HAP-1 (cell line): ENCODE measurements at regions not wholly inside any gene's neighbourhood (a gene's known extent, or its start where the extent isn't known, plus 50 kb on each side); places are given as distances from the start of the nearest gene placed in this dataset.

Experiments used
- DNase-seq, 2 experiments: peaks; one replicate each; pipeline ENCODE4 v3.0.0-alpha.2; 2016 to 2020; ENCODE audit warnings: low spot score in 2 of 2
- H3K27me3 ChIP-seq: fragments of 250-450 bp; sonication (Bioruptor Pico); 2 replicates; pipeline ENCODE4 v1.5.1; 2020; ENCODE audit warnings: low read depth, mild to moderate bottlenecking, moderate library complexity
- H3K36me3 ChIP-seq: fragments of 250-450 bp; sonication (Bioruptor Pico); replicated peaks from 2 replicates; pipeline ENCODE4 v1.5.1; 2020; ENCODE audit warnings: mild to moderate bottlenecking
- H3K4me1 ChIP-seq: fragments of 250-450 bp; sonication (Bioruptor Pico); 2 replicates; pipeline ENCODE4 v1.5.1; 2020; ENCODE audit warnings: mild to moderate bottlenecking
- H3K4me3 ChIP-seq: fragments of 250-450 bp; sonication (Bioruptor Pico); 2 replicates; pipeline ENCODE4 v1.5.1; 2020; ENCODE audit warnings: mild to moderate bottlenecking, moderate library complexity
- H3K9me3 ChIP-seq: fragments of 250-450 bp; sonication (Bioruptor Pico); 2 replicates; pipeline ENCODE4 v1.5.1; 2020; ENCODE audit warnings: mild to moderate bottlenecking, moderate library complexity
- in situ Hi-C: fragments of 300-500 bp; cut with MboI; formaldehyde crosslinking; loops from 3 replicates; pipeline ENCODE4 v1.14.3; 2020; ENCODE audit warnings: low sequenced_read_pairs, inconsistent platforms, mixed read lengths

DNA sequence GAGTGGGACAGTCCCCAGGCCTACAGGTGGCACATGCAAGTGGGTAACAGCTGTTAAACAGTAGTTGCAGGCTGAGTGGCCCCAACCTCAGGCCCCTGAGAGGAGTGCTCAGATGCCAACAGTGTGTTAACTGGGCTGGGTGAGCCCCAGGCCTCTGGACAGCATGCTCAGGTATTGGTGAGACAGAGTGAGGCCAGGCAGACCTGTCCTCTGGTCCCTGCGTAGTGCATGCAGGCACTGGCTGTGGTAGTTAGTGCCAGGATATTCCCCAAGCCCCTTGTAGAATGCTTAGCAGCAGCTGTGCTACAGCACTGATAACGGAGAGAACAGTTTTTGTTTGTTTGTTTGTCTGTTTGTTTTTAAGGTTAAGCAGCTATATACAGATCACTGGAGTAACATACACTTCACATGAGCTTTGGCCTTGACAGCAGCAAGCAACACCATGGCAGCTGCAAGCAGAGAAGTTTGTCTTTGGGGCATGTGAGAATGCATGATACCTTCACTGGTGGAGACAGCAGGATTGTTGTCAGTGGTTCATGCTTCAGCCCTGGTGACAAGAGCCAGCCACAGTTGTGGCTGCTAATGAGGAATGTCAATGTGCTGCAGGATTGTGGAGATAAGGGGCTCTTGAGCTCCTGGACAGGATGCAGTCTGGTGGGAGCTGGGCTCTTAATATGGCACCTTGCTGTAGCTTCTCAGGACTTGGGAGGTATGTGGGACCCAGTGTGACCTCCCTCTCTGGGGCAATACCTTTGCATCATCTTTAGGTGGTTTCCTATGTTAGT lies 614.4 kb downstream of the CDH11 start:
- H3K4me1 ChIP-seq: no peaks in the 10 kb centered on the region
- no peak for DNase-seq
- H3K9me3 ChIP-seq: peaks cover 2% of the 10 kb centered on the region; the same call in 1 of the 2 replicates
- no peak overlapping the region for H3K4me3 ChIP-seq
- in situ Hi-C loops: no loop called here
- no peaks in the 10 kb centered on the region for H3K27me3 ChIP-seq
- no peaks in the 10 kb centered on the region for H3K36me3 ChIP-seq

DNA sequence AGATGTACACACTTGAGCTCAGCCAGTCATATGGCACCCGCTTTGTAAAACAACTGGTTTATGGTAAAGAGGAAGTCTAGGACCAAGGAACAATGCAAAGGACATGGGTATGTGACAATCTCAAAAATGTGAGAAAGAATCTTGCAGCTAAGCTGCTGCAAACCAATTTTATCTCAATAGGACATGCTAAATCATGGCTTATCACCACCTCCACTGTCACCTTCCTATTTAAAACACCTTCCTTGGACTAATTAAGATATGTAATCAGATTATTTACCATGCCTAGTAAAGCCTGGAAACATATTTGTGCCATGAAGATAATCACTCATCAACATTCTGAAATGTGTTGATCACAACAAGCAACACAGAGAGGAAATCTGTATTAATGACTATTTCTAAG lies 622.7 kb downstream of the CDH11 start:
- H3K4me3 ChIP-seq: no peak overlapping the region
- in situ Hi-C loops: no loop called here
- no peaks in the 10 kb centered on the region for H3K27me3 ChIP-seq
- no peaks in the 10 kb centered on the region for H3K9me3 ChIP-seq
- DNase-seq: no peak
- H3K36me3 ChIP-seq: no peaks in the 10 kb centered on the region
- no peaks in the 10 kb centered on the region for H3K4me1 ChIP-seq

DNA sequence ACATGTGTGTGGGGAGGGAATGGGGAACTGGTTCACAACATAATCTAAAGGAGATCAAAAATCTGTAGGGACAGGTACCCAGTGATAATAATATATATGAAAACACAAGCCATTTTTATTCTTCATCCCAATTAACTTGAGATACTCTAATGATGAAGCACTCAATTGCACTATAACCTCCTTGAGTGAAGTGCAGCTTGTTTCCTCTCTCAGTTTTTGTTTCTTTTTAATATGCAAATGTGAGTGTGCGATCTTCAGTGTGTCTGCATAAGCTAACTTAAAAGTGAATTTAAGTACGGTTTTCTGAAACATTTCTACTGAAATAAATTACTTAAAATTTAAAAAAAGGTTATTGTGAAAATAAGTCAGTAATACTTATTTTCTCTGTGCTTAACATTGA lies 623.5 kb downstream of the CDH11 start:
- Histone ChIP-seq H3K4me3 (no peak overlapping the region), H3K27me3 (no peaks in the 10 kb centered on the region), H3K4me1 (no peaks in the 10 kb centered on the region), H3K9me3 (no peaks in the 10 kb centered on the region), H3K36me3 (no peaks in the 10 kb centered on the region)
- in situ Hi-C loops: no loop called here
- no peak for DNase-seq

DNA sequence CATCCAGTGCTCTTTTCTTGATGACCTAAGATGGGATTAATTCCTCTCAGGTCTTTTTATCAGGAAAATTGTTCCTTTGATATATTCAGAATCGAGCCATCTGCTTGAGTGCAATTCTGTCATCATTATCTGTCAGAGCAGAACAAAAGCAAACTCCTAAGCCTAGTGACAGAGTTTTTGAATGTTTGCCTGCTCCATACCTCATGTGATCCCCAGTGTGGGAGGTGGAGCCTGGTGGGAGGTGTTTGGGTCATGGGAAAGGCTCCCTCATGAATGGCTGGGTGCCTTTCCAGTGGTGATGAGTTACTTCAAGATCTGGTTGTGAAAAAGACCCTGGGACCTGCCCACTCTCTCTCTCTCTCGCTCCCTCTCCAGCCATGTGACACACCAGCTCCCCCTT lies 628.2 kb downstream of the CDH11 start:
- Histone ChIP-seq H3K4me3 (no peak overlapping the region), H3K36me3 (no peaks in the 10 kb centered on the region), H3K4me1 (no peaks in the 10 kb centered on the region), H3K27me3 (no peaks in the 10 kb centered on the region), H3K9me3 (no peaks in the 10 kb centered on the region)
- in situ Hi-C loops: no loop called here
- DNase-seq: no peak

DNA sequence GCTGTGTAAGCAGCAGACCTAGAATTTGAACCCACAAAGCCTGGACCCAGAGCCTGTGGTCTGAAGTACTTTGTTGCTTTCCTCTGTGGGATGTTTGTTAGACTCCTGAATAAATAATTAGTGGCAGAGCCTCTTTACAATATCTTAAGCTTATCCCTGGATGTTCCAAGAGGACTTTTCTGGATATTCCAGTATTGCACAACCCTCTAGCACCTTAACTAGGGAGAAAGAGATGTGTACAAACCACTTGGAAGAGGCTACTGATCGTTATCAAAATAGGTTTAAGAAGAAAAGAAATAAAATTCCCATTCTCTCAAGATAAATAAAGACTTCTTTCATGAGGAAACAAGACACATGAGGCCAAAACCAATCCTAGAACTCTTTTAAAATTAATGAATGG lies 632.4 kb downstream of the CDH11 start:
- no peaks in the 10 kb centered on the region for H3K27me3 ChIP-seq
- H3K4me1 ChIP-seq: no peaks in the 10 kb centered on the region
- no peak overlapping the region for H3K4me3 ChIP-seq
- no peaks in the 10 kb centered on the region for H3K9me3 ChIP-seq
- in situ Hi-C loops: no loop called here
- no peaks in the 10 kb centered on the region for H3K36me3 ChIP-seq
- no peak for DNase-seq

DNA sequence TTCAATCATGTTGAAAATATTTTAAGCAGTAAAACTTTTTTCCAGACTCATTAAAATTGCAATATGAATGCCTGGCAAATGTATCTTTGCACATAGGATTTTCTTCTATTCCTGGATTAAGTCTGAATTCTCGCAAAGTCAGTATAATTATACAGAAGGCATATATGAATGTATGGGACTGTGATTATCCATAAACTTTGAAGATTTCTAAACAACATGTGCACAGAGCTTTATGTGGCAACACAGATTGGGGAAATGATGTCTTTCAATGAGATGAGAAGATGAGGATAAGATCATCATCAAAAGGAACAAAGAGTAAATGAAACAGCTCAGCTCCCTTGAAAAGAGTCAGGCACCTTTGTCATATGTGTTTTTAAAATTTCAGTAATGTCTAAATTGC lies 635.3 kb downstream of the CDH11 start:
- no peak for DNase-seq
- in situ Hi-C loops: no loop called here
- H3K4me3 ChIP-seq: no peak overlapping the region
- H3K27me3 ChIP-seq: no peaks in the 10 kb centered on the region
- H3K9me3 ChIP-seq: no peaks in the 10 kb centered on the region
- no peaks in the 10 kb centered on the region for H3K36me3 ChIP-seq
- no peaks in the 10 kb centered on the region for H3K4me1 ChIP-seq

DNA sequence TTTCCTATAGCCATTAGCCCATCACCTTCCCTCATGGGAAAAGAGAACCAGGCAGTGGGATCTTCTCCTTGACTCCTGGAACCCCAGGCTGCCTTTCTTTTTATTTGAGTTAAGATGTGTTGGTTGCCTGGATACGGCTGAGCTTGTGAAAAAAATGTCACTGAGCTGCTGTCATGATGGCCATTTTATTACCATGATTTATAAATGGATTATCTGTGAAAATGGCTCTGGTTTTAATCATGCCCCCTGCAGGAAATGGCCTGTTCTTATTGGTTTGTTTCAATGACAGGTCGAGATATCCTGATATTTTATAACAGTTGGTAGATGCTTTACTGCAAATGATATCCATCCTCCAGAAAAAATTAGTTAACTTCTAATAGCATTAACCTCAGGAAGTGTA lies 640.4 kb downstream of the CDH11 start:
- H3K4me1 ChIP-seq: no peaks in the 10 kb centered on the region
- H3K4me3 ChIP-seq: no peak overlapping the region
- no peak for DNase-seq
- H3K9me3 ChIP-seq: no peaks in the 10 kb centered on the region; the same call in 1 of the 2 replicates
- H3K36me3 ChIP-seq: no peaks in the 10 kb centered on the region
- H3K27me3 ChIP-seq: no peaks in the 10 kb centered on the region
- in situ Hi-C loops: no loop called here

DNA sequence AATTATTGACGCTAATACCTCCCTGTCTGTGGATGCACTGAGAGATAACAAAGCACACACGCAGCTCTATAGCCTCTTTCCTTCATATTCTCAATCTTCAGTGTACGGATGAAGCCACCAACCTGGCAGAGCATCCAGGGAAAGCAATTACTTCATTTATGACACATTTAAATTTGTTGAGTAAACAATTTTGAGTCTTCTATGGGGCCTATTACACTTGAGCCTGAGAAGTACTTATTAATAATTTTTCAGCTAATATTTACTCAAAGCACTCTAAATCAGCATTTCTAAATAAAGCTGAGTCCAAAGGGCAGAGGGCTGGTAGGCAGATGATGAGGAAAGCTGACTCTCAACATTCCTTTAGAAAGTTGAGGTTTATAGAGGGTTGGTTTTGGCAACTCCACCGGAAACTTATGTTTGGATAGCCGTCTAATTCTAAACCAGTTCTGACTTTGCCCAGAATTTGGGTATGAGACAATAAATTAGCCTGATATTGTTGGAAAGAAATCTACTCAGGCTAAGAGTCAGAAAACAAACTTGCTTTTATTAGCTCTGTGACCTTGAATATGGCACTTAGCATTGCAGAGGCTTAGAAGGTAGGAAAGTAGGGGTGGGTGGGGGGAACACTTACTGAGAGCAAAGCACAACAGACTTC lies 643.5 kb downstream of the CDH11 start:
- Histone ChIP-seq H3K4me3 (no peak overlapping the region), H3K27me3 (no peaks in the 10 kb centered on the region), H3K4me1 (no peaks in the 10 kb centered on the region), H3K36me3 (no peaks in the 10 kb centered on the region), H3K9me3 (no peaks in the 10 kb centered on the region; the same call in 1 of the 2 replicates)
- no peak for DNase-seq
- in situ Hi-C loops: no loop called here

DNA sequence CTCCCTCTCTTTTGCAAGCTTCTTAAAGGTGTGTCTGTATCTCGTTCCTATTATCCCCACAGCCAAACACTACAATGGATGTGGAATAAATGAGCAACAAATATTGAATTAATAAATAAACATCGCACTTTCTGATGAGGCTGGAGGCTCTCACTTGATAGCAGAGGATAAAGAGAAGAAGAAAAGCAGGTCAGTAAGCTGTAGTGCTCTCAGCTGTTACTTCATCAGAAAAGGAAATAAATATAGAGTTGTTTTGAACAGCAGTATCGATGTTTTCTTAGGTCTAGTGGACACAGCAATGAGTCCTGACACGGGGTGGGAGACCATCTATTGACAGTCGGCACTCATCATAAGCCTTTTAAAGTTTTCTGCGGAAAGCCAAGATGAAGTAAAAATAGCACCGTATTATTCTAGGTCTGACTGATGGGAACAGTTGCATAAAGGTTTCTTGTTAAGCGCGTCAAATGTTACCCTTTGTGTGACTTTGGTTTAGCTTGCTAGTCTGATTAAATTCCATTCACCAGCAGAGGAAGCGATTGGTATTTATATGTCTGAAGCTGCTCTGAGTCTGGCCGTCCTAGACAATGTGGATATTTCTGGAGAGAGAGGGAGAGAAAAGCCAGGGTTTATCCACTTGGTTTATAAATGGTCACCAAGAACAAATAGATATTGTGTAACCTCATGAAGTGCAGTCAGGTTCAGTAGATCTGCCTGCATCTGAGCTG lies 646.1 kb downstream of the CDH11 start:
- in situ Hi-C loops: no loop called here

DNA sequence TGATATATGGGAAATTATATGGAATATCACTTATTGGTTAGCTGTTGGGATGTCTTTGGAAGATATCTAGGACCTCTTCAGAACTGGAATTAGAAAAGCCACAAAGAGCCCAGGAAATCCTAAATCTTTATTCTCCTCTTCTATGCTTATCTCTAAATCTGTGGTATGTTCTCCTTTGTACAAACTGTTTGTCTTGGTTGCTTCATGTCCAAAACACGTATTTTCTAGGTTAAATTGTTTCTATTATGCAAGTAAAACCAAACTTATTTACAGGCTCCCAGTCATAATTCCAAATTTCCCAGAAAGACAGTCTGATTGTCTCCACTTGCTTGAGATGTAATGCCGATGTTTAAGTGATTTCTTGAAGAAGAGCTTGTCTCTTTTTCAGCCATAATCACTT lies 650.9 kb downstream of the CDH11 start:
- Histone ChIP-seq H3K9me3 (no peaks in the 10 kb centered on the region), H3K4me3 (no peak overlapping the region), H3K27me3 (no peaks in the 10 kb centered on the region), H3K36me3 (no peaks in the 10 kb centered on the region), H3K4me1 (no peaks in the 10 kb centered on the region)
- DNase-seq: no peak
- in situ Hi-C loops: no loop called here

More for the DNA sequence above, 646.1 kb downstream of the CDH11 start:
- Histone ChIP-seq H3K36me3 (no peaks in the 10 kb centered on the region), H3K4me1 (no peaks in the 10 kb centered on the region), H3K27me3 (no peaks in the 10 kb centered on the region), H3K4me3 (no peak overlapping the region), H3K9me3 (no peaks in the 10 kb centered on the region; the same call in 1 of the 2 replicates)
- DNase-seq: no peak

DNA sequence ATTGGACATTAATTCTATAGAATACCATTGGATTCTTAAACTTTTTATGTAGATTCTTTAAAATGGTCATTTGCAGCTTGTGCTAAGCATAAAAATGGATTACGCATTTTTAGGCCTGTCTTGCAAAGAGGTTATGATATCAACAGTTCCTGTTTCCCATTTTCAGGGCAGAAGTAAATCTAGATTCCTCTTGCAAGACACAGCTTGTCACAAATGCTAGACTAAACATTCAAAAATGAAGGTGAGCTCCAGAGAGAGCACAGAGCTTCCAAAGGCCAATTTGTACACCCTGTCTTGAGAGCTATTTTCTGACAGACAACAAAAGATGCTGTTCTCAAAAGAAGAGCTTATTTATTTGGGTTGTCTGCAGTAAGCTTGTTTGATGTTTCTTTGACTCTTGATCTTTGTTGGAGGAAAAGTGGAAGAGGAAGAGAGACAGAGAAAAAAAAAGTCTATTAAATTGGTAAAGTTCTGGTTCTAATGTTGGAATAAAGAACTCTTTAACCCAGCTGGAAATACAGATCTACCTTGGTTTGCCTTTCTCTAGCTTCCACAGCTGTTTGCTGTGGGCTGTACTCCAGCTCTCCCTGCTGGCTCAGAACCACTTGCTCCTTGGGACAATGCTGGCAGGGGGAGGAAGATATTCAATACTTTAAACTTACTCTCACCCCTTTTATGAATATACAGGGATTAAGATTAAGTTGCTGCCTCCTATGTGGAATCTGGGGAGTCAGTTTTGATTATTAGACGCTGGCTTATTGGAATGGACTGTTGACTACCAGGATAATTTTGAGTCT lies 651.8 kb downstream of the CDH11 start:
- H3K27me3 ChIP-seq: no peaks in the 10 kb centered on the region
- DNase-seq: no peak
- in situ Hi-C loops: no loop called here
- no peaks in the 10 kb centered on the region for H3K9me3 ChIP-seq
- no peaks in the 10 kb centered on the region for H3K4me1 ChIP-seq
- H3K4me3 ChIP-seq: no peak overlapping the region
- no peaks in the 10 kb centered on the region for H3K36me3 ChIP-seq

DNA sequence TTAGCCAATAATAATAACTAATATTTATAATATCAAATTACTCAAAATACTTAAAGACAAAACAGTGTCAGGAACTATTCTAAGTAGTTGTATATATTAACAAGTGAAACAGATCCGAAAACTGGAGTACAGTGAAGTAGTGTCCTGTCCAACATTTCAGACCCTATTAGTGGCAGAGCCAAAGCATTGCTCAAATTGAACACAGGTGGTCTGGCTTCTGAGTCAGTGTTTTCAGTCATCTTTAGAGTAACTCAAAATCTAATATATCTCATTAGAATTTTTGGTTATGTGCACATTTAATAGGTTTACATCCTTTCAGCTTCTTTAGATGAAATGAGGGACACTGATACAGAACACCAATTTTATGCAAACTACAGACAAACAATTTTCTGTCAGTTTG lies 652.5 kb downstream of the CDH11 start:
- DNase-seq: no peak
- no peaks in the 10 kb centered on the region for H3K27me3 ChIP-seq
- H3K4me1 ChIP-seq: no peaks in the 10 kb centered on the region
- in situ Hi-C loops: no loop called here
- H3K4me3 ChIP-seq: no peak overlapping the region
- no peaks in the 10 kb centered on the region for H3K9me3 ChIP-seq
- H3K36me3 ChIP-seq: no peaks in the 10 kb centered on the region

DNA sequence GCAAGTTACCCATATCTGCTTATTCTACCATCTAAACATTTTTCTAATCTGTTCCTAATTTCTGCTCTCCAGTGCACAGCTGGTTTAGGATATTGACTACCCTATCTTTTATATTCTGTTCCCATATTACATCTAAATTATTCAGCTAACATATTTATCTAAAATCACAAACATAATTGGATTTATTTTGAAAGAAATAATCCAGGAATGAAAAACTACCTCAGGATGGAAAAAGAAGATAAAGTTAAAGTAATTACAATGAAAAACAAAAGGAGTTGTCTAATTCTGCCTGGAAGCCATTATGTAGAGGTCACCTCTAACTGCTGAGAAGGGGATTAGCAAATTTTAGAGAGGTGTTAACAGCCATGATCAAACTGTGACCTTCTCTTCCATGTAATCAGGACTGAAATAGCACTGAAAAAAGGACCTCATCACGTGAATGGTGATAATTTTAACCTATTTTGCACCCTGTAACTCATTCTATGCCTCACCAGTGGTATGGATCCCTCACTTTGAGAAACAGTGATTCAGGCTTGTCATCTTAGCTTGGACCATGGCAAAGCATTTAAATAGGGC lies 653.3 kb downstream of the CDH11 start:
- Histone ChIP-seq H3K4me1 (no peaks in the 10 kb centered on the region), H3K4me3 (no peak overlapping the region), H3K9me3 (no peaks in the 10 kb centered on the region), H3K36me3 (no peaks in the 10 kb centered on the region), H3K27me3 (no peaks in the 10 kb centered on the region)
- in situ Hi-C loops: no loop called here
- DNase-seq: no peak
